ENCODE measurements at regions not wholly inside any gene's neighbourhood (a gene's known extent, or its start where the extent isn't known, plus 50 kb on each side); places are given as distances from the start of the nearest gene placed in this dataset.

- CTCF ChIA-PET: no interaction called here
Measured at GRCh38 chr6:40774932-40775331, 187.8 kb upstream of the LRFN2 start.

More at GRCh38 chr6:40774932-40775331, 187.8 kb upstream of the LRFN2 start:
- POLR2A ChIA-PET: no interaction called here
- H3K4me3 ChIP-seq (replicated peaks in 1 of 3; ENCODE audit: insufficient read depth in 1 of 3, low read depth in 1 of 3, low read length in 3 of 3): no peak overlapping the region
- BruUV-seq (replicated peaks): no TSS peak
- TF ChIP-seq POLR2AphosphoS5 (IDR thresholded peaks at IDR 0.05; ENCODE audit: insufficient read depth, low read depth, low read length) (no peak), JUN (IDR thresholded peaks at IDR 0.05; ENCODE audit: borderline replicate concordance, insufficient read depth, insufficient read length, low read depth) (no peak), MAX (IDR thresholded peaks at IDR 0.05; ENCODE audit: insufficient read depth, insufficient read length) (no peak), GATA2 (IDR thresholded peaks at IDR 0.05; ENCODE audit: insufficient read depth, insufficient read length, low read depth, low read length) (no peak), FOS (IDR thresholded peaks at IDR 0.05; ENCODE audit: borderline replicate concordance, insufficient read depth, low read length) (no peak), POLR2A (IDR thresholded peaks at IDR 0.05; ENCODE audit: low read depth, low read length) (no peak), MYC (IDR thresholded peaks at IDR 0.05; ENCODE audit: low read depth, low read length) (no peak)
- TF ChIP-seq, protein P1, sequence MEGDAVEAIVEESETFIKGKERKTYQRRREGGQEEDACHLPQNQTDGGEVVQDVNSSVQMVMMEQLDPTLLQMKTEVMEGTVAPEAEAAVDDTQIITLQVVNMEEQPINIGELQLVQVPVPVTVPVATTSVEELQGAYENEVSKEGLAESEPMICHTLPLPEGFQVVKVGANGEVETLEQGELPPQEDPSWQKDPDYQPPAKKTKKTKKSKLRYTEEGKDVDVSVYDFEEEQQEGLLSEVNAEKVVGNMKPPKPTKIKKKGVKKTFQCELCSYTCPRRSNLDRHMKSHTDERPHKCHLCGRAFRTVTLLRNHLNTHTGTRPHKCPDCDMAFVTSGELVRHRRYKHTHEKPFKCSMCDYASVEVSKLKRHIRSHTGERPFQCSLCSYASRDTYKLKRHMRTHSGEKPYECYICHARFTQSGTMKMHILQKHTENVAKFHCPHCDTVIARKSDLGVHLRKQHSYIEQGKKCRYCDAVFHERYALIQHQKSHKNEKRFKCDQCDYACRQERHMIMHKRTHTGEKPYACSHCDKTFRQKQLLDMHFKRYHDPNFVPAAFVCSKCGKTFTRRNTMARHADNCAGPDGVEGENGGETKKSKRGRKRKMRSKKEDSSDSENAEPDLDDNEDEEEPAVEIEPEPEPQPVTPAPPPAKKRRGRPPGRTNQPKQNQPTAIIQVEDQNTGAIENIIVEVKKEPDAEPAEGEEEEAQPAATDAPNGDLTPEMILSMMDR (IDR thresholded peaks at IDR 0.05; ENCODE audit: extremely low read depth in 1 of 2, insufficient read depth in 1 of 2, low read depth in 1 of 2, low read length in 2 of 2): no peak
- peaks cover 21% of the 10 kb centered on the region for H3K4me1 ChIP-seq (ENCODE audit: control insufficient read depth, extremely low read depth, insufficient read depth, low read length)
- dilution Hi-C loops (cut with MboI; ENCODE audit: extremely low pct_ligation_motif_present, low sequenced_read_pairs): no loop called here
- intact Hi-C loops (cut with micrococcal nuclease): no loop called here
- H3K4me2 ChIP-seq (ENCODE audit: insufficient read depth, low read length): no peak overlapping the region
- H3K27ac ChIP-seq (ENCODE audit: insufficient read depth, low read depth, low read length): no peak overlapping the region
- no peaks in the 10 kb centered on the region for H4K20me1 ChIP-seq (replicated peaks; ENCODE audit: control insufficient read depth, extremely low read depth, insufficient read depth, low read length)
- no peaks in the 10 kb centered on the region for H3K36me3 ChIP-seq (ENCODE audit: control insufficient read depth in 2 of 2, extremely low read depth in 1 of 2, insufficient read depth in 2 of 2, low read length in 2 of 2)
- H3K27me3 ChIP-seq (ENCODE audit: control insufficient read depth in 2 of 2, insufficient read depth in 2 of 2, low read length in 2 of 2): peaks cover 0 to 2% of the 10 kb centered on the region in 2 experiments
- H3K9ac ChIP-seq (replicated peaks; ENCODE audit: extremely low read depth, insufficient read depth, low read length): no peak overlapping the region
- no peaks in the 10 kb centered on the region for H3K9me3 ChIP-seq (replicated peaks; ENCODE audit: control insufficient read depth, insufficient read depth, low read length)
- no peaks in the 10 kb centered on the region for H3K9me1 ChIP-seq (replicated peaks; ENCODE audit: control insufficient read depth, extremely low read depth, insufficient read depth, low read length)
- FAIRE-seq (no peak), DNase-seq (ENCODE audit: low read depth, low spot score) (no peak)
- no peak overlapping the region for H2AFZ ChIP-seq (ENCODE audit: low read depth, low read length)
- H3K79me2 ChIP-seq (ENCODE audit: control insufficient read depth, insufficient read depth, low read length): no peaks in the 10 kb centered on the region
